Osteoblast (primary cell): ENCODE measurements at regions not wholly inside any gene's neighbourhood (a gene's known extent, or its start where the extent isn't known, plus 50 kb on each side); places are given as distances from the start of the nearest gene placed in this dataset.

ENCODE experiments used
- DNase-seq: peaks from one replicate; pipeline ENCODE4 v3.0.0; 2011; ENCODE audit warnings: low spot score, mixed read lengths; ENCODE audit not compliant: insufficient read length; ENCODE audit errors: missing footprints
- H2AFZ ChIP-seq: 2 replicates; pipeline ENCODE4 v1.6.0; 2011; ENCODE audit warnings: mild to moderate bottlenecking, low read length
- H3K27ac ChIP-seq: 2 replicates; pipeline ENCODE4 v1.5.1; 2011; ENCODE audit warnings: mild to moderate bottlenecking, low read depth, low read length, moderate library complexity
- H3K27me3 ChIP-seq: 2 replicates; pipeline ENCODE4 v1.6.0; 2012; ENCODE audit warnings: mild to moderate bottlenecking, control low read depth, inconsistent platforms, low read length, moderate library complexity; ENCODE audit not compliant: insufficient read depth
- H3K36me3 ChIP-seq: 2 replicates; pipeline ENCODE4 v1.5.1; 2011; ENCODE audit warnings: mild to moderate bottlenecking, low read length, control low read depth, moderate library complexity; ENCODE audit not compliant: insufficient read depth
- H3K4me1 ChIP-seq: 2 replicates; pipeline ENCODE4 v1.5.1; 2011; ENCODE audit warnings: mild to moderate bottlenecking, low read length, control low read depth, moderate library complexity; ENCODE audit not compliant: insufficient read depth
- H3K4me2 ChIP-seq: 2 replicates; pipeline ENCODE4 v1.6.0; 2011; ENCODE audit warnings: mild to moderate bottlenecking, low read length; ENCODE audit not compliant: insufficient read depth
- H3K4me3 ChIP-seq: fragments of 200-600 bp; sonication (generic); 3 replicates; pipeline ENCODE4 v1.5.1; 2012; ENCODE audit warnings: mild to moderate bottlenecking, low read length, inconsistent platforms; ENCODE audit not compliant: insufficient read depth
- H3K79me2 ChIP-seq: 2 replicates; pipeline ENCODE4 v1.6.0; 2012; ENCODE audit warnings: mild to moderate bottlenecking, low read length, control low read depth, inconsistent platforms; ENCODE audit not compliant: insufficient read depth
- H3K9me3 ChIP-seq: 2 replicates; pipeline ENCODE4 v1.5.1; 2011; ENCODE audit warnings: low read depth, low read length, control low read depth
- H4K20me1 ChIP-seq: 2 replicates; pipeline ENCODE4 v1.6.0; 2012; ENCODE audit warnings: mild to moderate bottlenecking, low read length, control low read depth; ENCODE audit not compliant: insufficient read depth
- TF ChIP-seq, protein P1 (sequence below): IDR thresholded peaks from 2 replicates; pipeline ENCODE4 v1.5.1; 2011; ENCODE audit warnings: mild to moderate bottlenecking, low read depth, low read length, moderate library complexity; ENCODE audit errors: extremely low read depth

DNA sequence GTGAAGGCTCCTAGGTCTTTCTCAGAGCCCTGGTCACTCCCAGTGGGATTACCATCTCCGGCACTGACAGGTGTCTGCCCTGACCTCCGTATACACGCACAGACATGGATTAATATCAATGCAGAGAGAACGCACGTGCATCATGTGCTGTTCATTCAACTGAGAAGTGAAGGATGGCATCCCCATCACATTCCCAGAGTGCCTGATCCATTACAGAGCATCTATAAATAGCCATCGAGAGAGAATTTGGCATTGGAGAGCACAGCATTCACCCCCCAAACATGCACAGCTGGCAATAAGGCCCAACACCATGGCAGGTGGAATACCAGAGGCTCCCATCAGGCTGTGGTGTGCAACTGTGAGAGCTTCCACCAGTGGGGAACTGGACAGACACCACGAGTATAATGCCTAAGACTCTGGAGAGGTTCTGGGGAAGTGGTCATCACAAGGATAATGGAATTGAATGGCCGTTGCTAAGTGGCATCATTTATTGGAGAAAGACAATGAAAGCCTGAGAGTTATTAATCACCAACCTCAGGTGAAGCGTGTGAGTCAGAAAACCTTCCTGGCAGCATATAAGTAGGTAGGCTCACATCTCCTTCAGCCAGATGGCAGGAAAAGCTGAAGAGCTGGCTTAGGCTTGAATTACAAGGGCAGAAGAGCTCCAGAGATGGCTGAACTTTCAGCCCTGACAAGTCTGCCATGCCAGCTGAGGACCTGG, 244.5 kb upstream of the ID2 start:
- H3K4me2 ChIP-seq = no peak overlapping the region
- no peaks in the 10 kb centered on the region for H3K27me3 ChIP-seq
- no peaks in the 10 kb centered on the region for H4K20me1 ChIP-seq
- no peaks in the 10 kb centered on the region for H3K36me3 ChIP-seq
- H3K4me3 ChIP-seq = no peak overlapping the region
- H2AFZ ChIP-seq = no peak overlapping the region
- TF ChIP-seq, protein P1, sequence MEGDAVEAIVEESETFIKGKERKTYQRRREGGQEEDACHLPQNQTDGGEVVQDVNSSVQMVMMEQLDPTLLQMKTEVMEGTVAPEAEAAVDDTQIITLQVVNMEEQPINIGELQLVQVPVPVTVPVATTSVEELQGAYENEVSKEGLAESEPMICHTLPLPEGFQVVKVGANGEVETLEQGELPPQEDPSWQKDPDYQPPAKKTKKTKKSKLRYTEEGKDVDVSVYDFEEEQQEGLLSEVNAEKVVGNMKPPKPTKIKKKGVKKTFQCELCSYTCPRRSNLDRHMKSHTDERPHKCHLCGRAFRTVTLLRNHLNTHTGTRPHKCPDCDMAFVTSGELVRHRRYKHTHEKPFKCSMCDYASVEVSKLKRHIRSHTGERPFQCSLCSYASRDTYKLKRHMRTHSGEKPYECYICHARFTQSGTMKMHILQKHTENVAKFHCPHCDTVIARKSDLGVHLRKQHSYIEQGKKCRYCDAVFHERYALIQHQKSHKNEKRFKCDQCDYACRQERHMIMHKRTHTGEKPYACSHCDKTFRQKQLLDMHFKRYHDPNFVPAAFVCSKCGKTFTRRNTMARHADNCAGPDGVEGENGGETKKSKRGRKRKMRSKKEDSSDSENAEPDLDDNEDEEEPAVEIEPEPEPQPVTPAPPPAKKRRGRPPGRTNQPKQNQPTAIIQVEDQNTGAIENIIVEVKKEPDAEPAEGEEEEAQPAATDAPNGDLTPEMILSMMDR = no peak
- DNase-seq = no peak
- H3K9me3 ChIP-seq = no peaks in the 10 kb centered on the region
- H3K27ac ChIP-seq = no peak overlapping the region
- H3K4me1 ChIP-seq = no peaks in the 10 kb centered on the region
- H3K79me2 ChIP-seq = no peaks in the 10 kb centered on the region

DNA sequence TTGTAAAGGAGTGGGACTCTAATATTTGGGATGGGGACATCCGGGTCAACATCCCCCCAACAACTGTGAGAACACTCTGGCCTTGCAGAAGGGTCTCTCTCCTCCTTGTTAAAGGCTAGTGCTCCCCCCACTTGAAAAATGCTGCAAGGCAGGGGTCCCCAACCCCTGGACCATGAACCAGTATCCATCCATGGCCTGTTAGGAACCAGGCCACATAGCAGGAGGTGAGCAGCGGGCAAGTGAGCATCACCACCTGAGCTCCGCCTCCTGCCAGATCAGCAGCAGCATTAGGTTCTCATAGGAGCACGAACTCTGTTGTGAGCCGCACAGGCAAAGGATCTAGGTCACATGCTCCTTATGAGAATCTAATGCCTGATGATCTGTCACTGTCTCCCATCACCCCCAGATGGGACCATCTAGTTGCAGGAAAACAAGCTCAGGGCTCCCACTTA, 243.9 kb upstream of the ID2 start:
- no peaks in the 10 kb centered on the region for H3K36me3 ChIP-seq
- TF ChIP-seq, protein P1 = no peak

DNA sequence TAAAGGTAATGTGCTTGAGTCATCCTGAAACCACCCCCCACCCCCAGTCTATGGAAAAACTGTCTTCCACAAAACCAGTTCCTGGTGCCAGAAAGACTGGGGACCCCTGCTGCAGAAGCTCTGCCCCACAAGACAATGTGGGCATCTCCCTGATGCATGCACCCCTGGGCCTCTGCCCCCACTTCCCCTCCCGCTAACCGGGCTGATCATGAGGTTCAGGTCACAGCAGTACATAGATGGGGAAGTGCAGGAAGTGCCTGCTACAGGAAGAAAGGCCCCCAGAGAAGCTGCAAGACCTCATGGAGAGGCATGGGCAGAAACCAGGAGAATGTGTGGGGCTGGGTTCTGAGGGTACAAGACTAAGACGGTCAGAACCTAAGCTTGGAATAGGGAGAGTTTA, 243.4 kb upstream of the ID2 start:
- Histone ChIP-seq H3K4me2 (no peak overlapping the region), H3K4me1 (no peaks in the 10 kb centered on the region), H3K36me3 (no peaks in the 10 kb centered on the region), H4K20me1 (no peaks in the 10 kb centered on the region), H3K27me3 (no peaks in the 10 kb centered on the region), H3K27ac (no peak overlapping the region), H2AFZ (no peak overlapping the region), H3K79me2 (no peaks in the 10 kb centered on the region), H3K9me3 (no peaks in the 10 kb centered on the region), H3K4me3 (no peak overlapping the region)
- DNase-seq = no peak
- TF ChIP-seq, protein P1 = no peak

More for the DNA sequence above, 243.9 kb upstream of the ID2 start:
- Histone ChIP-seq H3K79me2 (no peaks in the 10 kb centered on the region), H2AFZ (no peak overlapping the region), H3K4me3 (no peak overlapping the region), H3K27ac (no peak overlapping the region), H3K9me3 (no peaks in the 10 kb centered on the region), H4K20me1 (no peaks in the 10 kb centered on the region), H3K27me3 (no peaks in the 10 kb centered on the region), H3K4me1 (no peaks in the 10 kb centered on the region), H3K4me2 (no peak overlapping the region)
- no peak for DNase-seq

DNA sequence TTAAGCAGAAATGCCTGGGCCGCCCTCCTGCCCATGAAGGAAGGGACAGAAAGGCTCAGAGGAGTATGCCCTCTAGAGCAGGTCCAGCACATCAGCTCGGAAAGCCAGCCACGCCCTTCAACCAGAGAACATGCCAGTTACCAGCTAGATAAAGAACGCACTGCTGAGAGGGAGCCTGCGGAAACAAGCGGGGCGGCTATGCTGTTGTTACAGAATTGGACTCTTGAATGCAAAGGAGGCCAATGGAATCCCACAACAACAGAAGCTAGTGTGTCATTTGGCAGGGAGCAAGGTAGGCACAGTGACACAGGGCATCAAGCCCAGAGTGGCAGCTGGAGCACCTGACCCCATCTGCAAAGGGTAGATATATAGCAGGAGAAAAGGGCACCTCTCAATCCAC, 242.9 kb upstream of the ID2 start:
- Histone ChIP-seq H4K20me1 (no peaks in the 10 kb centered on the region), H3K4me3 (no peak overlapping the region), H2AFZ (no peak overlapping the region), H3K4me2 (no peak overlapping the region), H3K79me2 (no peaks in the 10 kb centered on the region), H3K27ac (no peak overlapping the region), H3K27me3 (no peaks in the 10 kb centered on the region), H3K4me1 (no peaks in the 10 kb centered on the region), H3K9me3 (no peaks in the 10 kb centered on the region), H3K36me3 (no peaks in the 10 kb centered on the region)
- TF ChIP-seq, protein P1 = no peak
- DNase-seq = no peak
